ENCODE measurements at regions not wholly inside any gene's neighbourhood (a gene's known extent, or its start where the extent isn't known, plus 50 kb on each side); places are given as distances from the start of the nearest gene placed in this dataset.

GRCh38 chr5:124056991-124057723 lies 545.2 kb downstream of the CSNK1G3 start:
- no peak overlapping the region for H3K4me3 ChIP-seq
- H3K4me2 ChIP-seq (ENCODE audit: insufficient read depth, low read length) = no peak overlapping the region
- H3K9ac ChIP-seq (ENCODE audit: insufficient read depth in 1 of 2, low read depth in 2 of 2, low read length in 2 of 2) = no peak overlapping the region
- under 1% methylated on average over 6 of the region's 6 CpGs for whole genome bisulfite sequencing (ENCODE audit: insufficient coverage, low coverage, missing lambda C conversion rate)
- no peaks in the 10 kb centered on the region for H4K20me1 ChIP-seq (replicated peaks; ENCODE audit: control insufficient read depth, insufficient read depth, low read length)
- no peak overlapping the region for H2AFZ ChIP-seq (ENCODE audit: low read depth, low read length)
- intact Hi-C loops (cut with micrococcal nuclease) (no loop called here), in situ Hi-C loops (cut with MboI) (no loop called here)
- ChIA-PET CTCF (ENCODE audit: low intra/inter-chr PET ratio) (no interaction called here), POLR2A (no interaction called here)
- H3K27ac ChIP-seq (ENCODE audit: extremely low read depth, low read depth, low read length) = no peak overlapping the region
- H3K36me3 ChIP-seq (ENCODE audit: control insufficient read depth, insufficient read depth, low read length) = no peaks in the 10 kb centered on the region
- DNase-seq (ENCODE audit: extremely low read depth in 1 of 4, low spot score in 3 of 4) (no peak), ATAC-seq (no peak), FAIRE-seq (no peak)
- H3K27me3 ChIP-seq (ENCODE audit: control insufficient read depth in 2 of 2, insufficient read depth in 2 of 2, low read length in 2 of 2) = no peaks in the 10 kb centered on the region
- H3K9me1 ChIP-seq (ENCODE audit: control insufficient read depth, insufficient read depth, low read length) = no peaks in the 10 kb centered on the region
- H3K4me1 ChIP-seq (replicated peaks in 1 of 2; ENCODE audit: control insufficient read depth in 2 of 2, insufficient read depth in 2 of 2, low read length in 2 of 2) = no peaks in the 10 kb centered on the region
- no peaks in the 10 kb centered on the region; the same call in 1 of the 2 replicates for H3K9me3 ChIP-seq (replicated peaks; ENCODE audit: control insufficient read depth, insufficient read depth, low read depth, low read length)
- H3K79me2 ChIP-seq (ENCODE audit: control insufficient read depth, insufficient read depth, low read length) = no peaks in the 10 kb centered on the region
- BruUV-seq (replicated peaks) = no TSS peak
- TF ChIP-seq KDM2B (CRISPR knock-in tag; IDR thresholded peaks at IDR 0.05) (no peak), ZNF583 (CRISPR knock-in tag; IDR thresholded peaks at IDR 0.05) (no peak), CBFA2T2 (conservative IDR thresholded peaks at IDR 0.05) (no peak), PCBP2 (IDR thresholded peaks at IDR 0.05; ENCODE audit: low read depth, low read length, poor library complexity, severe bottlenecking) (no peak), SAFB2 (IDR thresholded peaks at IDR 0.05; ENCODE audit: borderline replicate concordance, low read depth, low read length, severe bottlenecking) (no peak), U2AF1 (optimal IDR thresholded peaks at IDR 0.05; ENCODE audit: low read depth, low read length) (no peak), RHOXF2B (CRISPR knock-in tag; conservative IDR thresholded peaks at IDR 0.05) (no peak), THAP12 (CRISPR knock-in tag; IDR thresholded peaks at IDR 0.05) (no peak), ZNF436 (CRISPR knock-in tag; IDR thresholded peaks at IDR 0.05) (no peak), RBBP5 (IDR thresholded peaks at IDR 0.05; ENCODE audit: borderline replicate concordance, insufficient read depth, low read length, poor library complexity, severe bottlenecking) (no peak), GTF2E2 (tag; IDR thresholded peaks at IDR 0.05) (no peak)
- TF ChIP-seq, protein P1, sequence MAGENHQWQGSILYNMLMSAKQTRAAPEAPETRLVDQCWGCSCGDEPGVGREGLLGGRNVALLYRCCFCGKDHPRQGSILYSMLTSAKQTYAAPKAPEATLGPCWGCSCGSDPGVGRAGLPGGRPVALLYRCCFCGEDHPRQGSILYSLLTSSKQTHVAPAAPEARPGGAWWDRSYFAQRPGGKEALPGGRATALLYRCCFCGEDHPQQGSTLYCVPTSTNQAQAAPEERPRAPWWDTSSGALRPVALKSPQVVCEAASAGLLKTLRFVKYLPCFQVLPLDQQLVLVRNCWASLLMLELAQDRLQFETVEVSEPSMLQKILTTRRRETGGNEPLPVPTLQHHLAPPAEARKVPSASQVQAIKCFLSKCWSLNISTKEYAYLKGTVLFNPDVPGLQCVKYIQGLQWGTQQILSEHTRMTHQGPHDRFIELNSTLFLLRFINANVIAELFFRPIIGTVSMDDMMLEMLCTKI (IDR thresholded peaks at IDR 0.05; ENCODE audit: partially characterized antibody) = no peak
- TF ChIP-seq, protein P2, sequence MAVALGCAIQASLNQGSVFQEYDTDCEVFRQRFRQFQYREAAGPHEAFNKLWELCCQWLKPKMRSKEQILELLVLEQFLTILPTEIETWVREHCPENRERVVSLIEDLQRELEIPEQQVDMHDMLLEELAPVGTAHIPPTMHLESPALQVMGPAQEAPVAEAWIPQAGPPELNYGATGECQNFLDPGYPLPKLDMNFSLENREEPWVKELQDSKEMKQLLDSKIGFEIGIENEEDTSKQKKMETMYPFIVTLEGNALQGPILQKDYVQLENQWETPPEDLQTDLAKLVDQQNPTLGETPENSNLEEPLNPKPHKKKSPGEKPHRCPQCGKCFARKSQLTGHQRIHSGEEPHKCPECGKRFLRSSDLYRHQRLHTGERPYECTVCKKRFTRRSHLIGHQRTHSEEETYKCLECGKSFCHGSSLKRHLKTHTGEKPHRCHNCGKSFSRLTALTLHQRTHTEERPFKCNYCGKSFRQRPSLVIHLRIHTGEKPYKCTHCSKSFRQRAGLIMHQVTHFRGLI (CRISPR knock-in tag; IDR thresholded peaks at IDR 0.05) = no peak
- TF ChIP-seq, protein P3, sequence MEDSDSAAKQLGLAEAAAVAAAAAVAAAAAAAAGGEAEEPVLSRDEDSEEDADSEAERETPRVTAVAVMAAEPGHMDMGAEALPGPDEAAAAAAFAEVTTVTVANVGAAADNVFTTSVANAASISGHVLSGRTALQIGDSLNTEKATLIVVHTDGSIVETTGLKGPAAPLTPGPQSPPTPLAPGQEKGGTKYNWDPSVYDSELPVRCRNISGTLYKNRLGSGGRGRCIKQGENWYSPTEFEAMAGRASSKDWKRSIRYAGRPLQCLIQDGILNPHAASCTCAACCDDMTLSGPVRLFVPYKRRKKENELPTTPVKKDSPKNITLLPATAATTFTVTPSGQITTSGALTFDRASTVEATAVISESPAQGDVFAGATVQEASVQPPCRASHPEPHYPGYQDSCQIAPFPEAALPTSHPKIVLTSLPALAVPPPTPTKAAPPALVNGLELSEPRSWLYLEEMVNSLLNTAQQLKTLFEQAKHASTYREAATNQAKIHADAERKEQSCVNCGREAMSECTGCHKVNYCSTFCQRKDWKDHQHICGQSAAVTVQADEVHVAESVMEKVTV (CRISPR knock-in tag; IDR thresholded peaks at IDR 0.05) = no peak

All from K562 (cell line).